CD14-positive monocyte (primary cell): ENCODE measurements at regions not wholly inside any gene's neighbourhood (a gene's known extent, or its start where the extent isn't known, plus 50 kb on each side); places are given as distances from the start of the nearest gene placed in this dataset.

Experiments
- DNase-seq, 3 donors: peaks; one replicate each; pipeline ENCODE4 v3.0.0-alpha.2; 2011 to 2022
- H2AFZ ChIP-seq: 2 replicates; pipeline ENCODE4 v1.6.0; 2012; ENCODE audit warnings: mild to moderate bottlenecking, low read depth, low read length, inconsistent platforms; ENCODE audit not compliant: insufficient read depth, poor library complexity, severe bottlenecking
- H3K27ac ChIP-seq, 2 donors: 1 replicate in 1 of 2; 2 replicates in 1 of 2; pipeline ENCODE4 v1.5.1; 2012 to 2013; ENCODE audit warnings: low read length in 2 of 2, control low read depth in 1 of 2, inconsistent platforms in 1 of 2, low read depth in 1 of 2, mild to moderate bottlenecking in 1 of 2
- H3K27me3 ChIP-seq, 2 donors: one replicate each; pipeline versions ENCODE4 v1.6.0 to v1.6.1; 2011 to 2013; ENCODE audit warnings: low read length in 2 of 2; ENCODE audit not compliant: control insufficient read depth in 2 of 2, insufficient read depth in 2 of 2
- H3K36me3 ChIP-seq, 2 donors: replicated peaks in 1 of 2; 1 replicate in 1 of 2; 2 replicates in 1 of 2; pipeline versions ENCODE4 v1.5.1 to v1.6.1; 2012 to 2013; ENCODE audit warnings: low read length in 2 of 2, control low read depth in 1 of 2, inconsistent platforms in 1 of 2, mild to moderate bottlenecking in 1 of 2; ENCODE audit not compliant: insufficient read depth in 2 of 2, control insufficient read depth in 1 of 2
- H3K4me1 ChIP-seq, 2 donors: 1 replicate in 1 of 2; 2 replicates in 1 of 2; pipeline versions ENCODE4 v1.5.1 to v1.6.1; 2012 to 2013; ENCODE audit warnings: low read length in 2 of 2, control low read depth in 1 of 2, inconsistent platforms in 1 of 2, mild to moderate bottlenecking in 1 of 2, moderate library complexity in 1 of 2; ENCODE audit not compliant: insufficient read depth in 2 of 2, control insufficient read depth in 1 of 2
- H3K4me2 ChIP-seq: replicated peaks from 2 replicates; pipeline ENCODE3; 2012; ENCODE audit warnings: low read length, moderate library complexity, mild to moderate bottlenecking; ENCODE audit not compliant: poor library complexity, severe bottlenecking; ENCODE audit errors: extremely low read depth
- H3K4me3 ChIP-seq, 3 experiments: fragments of 200-600 bp in 1 of 3; sonication (generic) in 1 of 3; replicated peaks in 1 of 3; 1 replicate in 2 of 3; 2 replicates in 1 of 3; pipeline ENCODE4 v1.5.1; 2011 to 2013; ENCODE audit warnings: low read length in 3 of 3, mild to moderate bottlenecking in 3 of 3, control low read depth in 2 of 3, low read depth in 2 of 3, inconsistent platforms in 1 of 3, moderate library complexity in 1 of 3
- H3K79me2 ChIP-seq: 2 replicates; pipeline ENCODE4 v1.6.0; 2012; ENCODE audit warnings: mild to moderate bottlenecking, control low read depth, inconsistent platforms, low read length, moderate library complexity; ENCODE audit not compliant: insufficient read depth
- H3K9ac ChIP-seq: 2 replicates; pipeline ENCODE4 v1.6.0; 2017; ENCODE audit warnings: low read length, mild to moderate bottlenecking; ENCODE audit not compliant: insufficient read depth, poor library complexity, severe bottlenecking
- H3K9me3 ChIP-seq, 2 donors: replicated peaks in 1 of 2; 1 replicate in 1 of 2; 2 replicates in 1 of 2; pipeline versions ENCODE4 v1.5.1 to v1.6.1; 2012 to 2013; ENCODE audit warnings: low read length in 2 of 2, control low read depth in 1 of 2; ENCODE audit not compliant: control insufficient read depth in 1 of 2, insufficient read depth in 1 of 2
- H4K20me1 ChIP-seq: 2 replicates; pipeline ENCODE4 v1.6.0; 2012; ENCODE audit warnings: mild to moderate bottlenecking, low read length, control low read depth, moderate library complexity; ENCODE audit not compliant: insufficient read depth
- H3K27ac Mint-ChIP-seq, 7 donors: one replicate each; pipeline ENCODE4 v1.8.0; 2020; ENCODE audit warnings: mild to moderate bottlenecking in 7 of 7, mixed read lengths in 7 of 7, moderate library complexity in 6 of 7, inconsistent platforms in 2 of 7
- H3K27me3 Mint-ChIP-seq, 3 donors: one replicate each; pipeline ENCODE4 v1.8.0; 2021 to 2022; ENCODE audit warnings: low read depth in 3 of 3, mild to moderate bottlenecking in 3 of 3, mixed read lengths in 3 of 3, moderate library complexity in 3 of 3, inconsistent platforms in 1 of 3
- H3K36me3 Mint-ChIP-seq, 2 donors: one replicate each; pipeline ENCODE4 v1.8.0; 2020; ENCODE audit warnings: mixed read lengths in 2 of 2, inconsistent platforms in 1 of 2, mild to moderate bottlenecking in 1 of 2
- H3K4me1 Mint-ChIP-seq: one replicate; pipeline ENCODE4 v1.8.0; 2020; ENCODE audit warnings: mild to moderate bottlenecking, mixed read lengths
- H3K4me3 Mint-ChIP-seq, 2 donors: one replicate each; pipeline ENCODE4 v1.8.0; 2020; ENCODE audit warnings: mild to moderate bottlenecking in 2 of 2, mixed read lengths in 2 of 2, moderate library complexity in 1 of 2
- H3K9me3 Mint-ChIP-seq, 7 donors: one replicate each; pipeline ENCODE4 v1.8.0; 2020 to 2022; ENCODE audit warnings: mixed read lengths in 7 of 7, mild to moderate bottlenecking in 6 of 7, moderate library complexity in 6 of 7, inconsistent platforms in 2 of 7
- CTCF ChIP-seq: fragments of 200-600 bp; IDR thresholded peaks from one replicate; pipeline ENCODE4 v1.8.0; 2022; ENCODE audit warnings: antibody characterized with exemption, mild to moderate bottlenecking
- WGBS: methylation state at CpG from one replicate; pipeline ENCODE4 v1.1.5; 2013; ENCODE audit warnings: missing lambda C conversion rate; ENCODE audit not compliant: insufficient coverage; 5-methylcytosine and 5-hydroxymethylcytosine counted together
- intact Hi-C, 2 donors: fragments of 100-400 bp; cut with micrococcal nuclease; formaldehyde crosslinking; loops; one replicate each; pipeline versions ENCODE4 v1.15.0 to v1.15.1; 2023

- no peak overlapping the region for H3K9ac ChIP-seq
- no peaks in the 10 kb centered on the region for H3K79me2 ChIP-seq
- no peaks in the 10 kb centered on the region for H3K4me1 ChIP-seq
- TF ChIP-seq CTCF = no peak
- H3K4me1 Mint-ChIP-seq = no peaks in the 10 kb centered on the region
- no peak overlapping the region for H2AFZ ChIP-seq
- WGBS = no CpG with 5 or more reads among the region's 1 CpG
- H3K27ac ChIP-seq = no peak overlapping the region
- H3K27me3 ChIP-seq = no peaks in the 10 kb centered on the region
- peaks cover 5 to 26% (median 9%) of the 10 kb centered on the region in 7 donors for H3K9me3 Mint-ChIP-seq
- H3K4me2 ChIP-seq = no peak overlapping the region
- no peak overlapping the region for H3K27ac Mint-ChIP-seq
- no peak for DNase-seq
- H3K36me3 ChIP-seq = no peaks in the 10 kb centered on the region
- intact Hi-C loops = no loop called here
- no peaks in the 10 kb centered on the region for H3K36me3 Mint-ChIP-seq
- H4K20me1 ChIP-seq = no peaks in the 10 kb centered on the region
- no peak overlapping the region for H3K4me3 ChIP-seq
- no peak overlapping the region for H3K4me3 Mint-ChIP-seq
- peaks cover 27 to 32% of the 10 kb centered on the region in 2 donors for H3K9me3 ChIP-seq
- H3K27me3 Mint-ChIP-seq = peaks cover 0 to 2% (median 2%) of the 10 kb centered on the region in 3 donors
Observed at GRCh38 chr7:46518713-46519112, 597.6 kb upstream of the IGFBP3 start.

DNA sequence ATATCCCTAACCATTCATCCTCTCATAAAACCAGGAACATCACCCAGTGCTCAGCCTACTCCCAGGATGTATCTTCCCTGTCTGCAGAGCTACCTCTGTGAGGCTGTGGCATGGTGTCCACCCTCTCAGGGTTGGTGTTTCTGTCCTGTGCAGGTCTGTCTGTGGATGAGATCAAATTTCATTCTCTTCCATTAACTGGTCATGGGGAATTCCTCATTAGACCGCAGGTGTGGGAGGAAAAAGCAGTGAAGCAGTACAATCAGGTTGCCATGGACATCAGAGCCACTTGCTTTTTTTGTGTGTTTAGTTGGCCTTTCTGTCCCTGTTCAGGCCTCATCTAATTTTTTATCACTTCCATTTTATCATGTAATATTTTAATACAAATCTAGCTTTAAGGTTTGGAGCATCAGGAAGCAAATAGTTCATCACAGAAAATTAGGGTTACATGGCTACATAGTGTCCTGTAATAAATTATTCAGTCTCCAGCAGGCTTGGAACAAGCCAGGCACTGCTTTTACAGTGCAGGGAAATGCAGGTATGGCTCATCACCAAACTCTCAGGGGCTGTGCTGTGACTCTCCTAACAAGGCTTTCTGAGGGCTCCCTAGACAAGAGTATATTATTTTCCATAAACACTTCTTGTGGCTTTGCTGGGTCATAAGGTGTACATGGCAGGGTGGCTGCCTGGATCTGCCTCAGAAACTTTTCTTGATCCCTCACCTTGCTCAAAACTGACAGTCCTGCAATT lies 594.9 kb upstream of the IGFBP3 start:
- Histone ChIP-seq H3K36me3 (no peaks in the 10 kb centered on the region), H3K4me1 (no peaks in the 10 kb centered on the region), H4K20me1 (no peaks in the 10 kb centered on the region), H3K27ac (no peak overlapping the region), H3K9ac (no peak overlapping the region), H3K79me2 (no peaks in the 10 kb centered on the region), H3K4me2 (no peak overlapping the region), H3K27me3 (no peaks in the 10 kb centered on the region), H2AFZ (no peak overlapping the region), H3K4me3 (no peak overlapping the region), H3K9me3 (peaks cover 24 to 33% of the 10 kb centered on the region in 2 donors)
- DNase-seq = no peak
- Mint-ChIP-seq H3K36me3 (no peaks in the 10 kb centered on the region), H3K4me1 (no peaks in the 10 kb centered on the region), H3K4me3 (no peak overlapping the region), H3K27ac (no peak overlapping the region), H3K9me3 (peaks cover 3 to 22% (median 7%) of the 10 kb centered on the region in 7 donors), H3K27me3 (peaks cover 0 to 2% (median 2%) of the 10 kb centered on the region in 3 donors)
- no peak for TF ChIP-seq CTCF
- intact Hi-C loops = no loop called here
- no CpG with 5 or more reads among the region's 1 CpG for WGBS
